ENCODE measurements at regions not wholly inside any gene's neighbourhood (a gene's known extent, or its start where the extent isn't known, plus 50 kb on each side); places are given as distances from the start of the nearest gene placed in this dataset.

DNA sequence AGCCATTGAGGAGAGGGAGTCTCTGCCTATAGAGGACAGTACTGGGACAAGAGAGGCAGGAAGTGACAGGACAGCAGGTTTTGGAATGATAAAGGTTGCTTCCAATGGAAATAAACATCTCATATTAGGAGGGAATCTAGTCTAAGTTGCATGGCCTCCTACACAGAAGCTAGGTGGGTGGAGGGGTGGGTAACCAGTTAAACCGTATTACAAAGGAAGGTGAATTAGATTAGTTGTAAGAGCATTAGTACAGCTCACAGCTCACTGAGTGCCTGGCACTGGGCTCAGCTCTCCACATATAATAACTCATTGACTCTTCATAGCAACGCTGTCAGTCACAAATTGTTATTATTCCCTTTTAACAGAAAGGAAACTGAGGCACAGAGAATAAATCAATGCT lies 468.1 kb downstream of the PTPRU start:
- no peak for DNase-seq

DNA sequence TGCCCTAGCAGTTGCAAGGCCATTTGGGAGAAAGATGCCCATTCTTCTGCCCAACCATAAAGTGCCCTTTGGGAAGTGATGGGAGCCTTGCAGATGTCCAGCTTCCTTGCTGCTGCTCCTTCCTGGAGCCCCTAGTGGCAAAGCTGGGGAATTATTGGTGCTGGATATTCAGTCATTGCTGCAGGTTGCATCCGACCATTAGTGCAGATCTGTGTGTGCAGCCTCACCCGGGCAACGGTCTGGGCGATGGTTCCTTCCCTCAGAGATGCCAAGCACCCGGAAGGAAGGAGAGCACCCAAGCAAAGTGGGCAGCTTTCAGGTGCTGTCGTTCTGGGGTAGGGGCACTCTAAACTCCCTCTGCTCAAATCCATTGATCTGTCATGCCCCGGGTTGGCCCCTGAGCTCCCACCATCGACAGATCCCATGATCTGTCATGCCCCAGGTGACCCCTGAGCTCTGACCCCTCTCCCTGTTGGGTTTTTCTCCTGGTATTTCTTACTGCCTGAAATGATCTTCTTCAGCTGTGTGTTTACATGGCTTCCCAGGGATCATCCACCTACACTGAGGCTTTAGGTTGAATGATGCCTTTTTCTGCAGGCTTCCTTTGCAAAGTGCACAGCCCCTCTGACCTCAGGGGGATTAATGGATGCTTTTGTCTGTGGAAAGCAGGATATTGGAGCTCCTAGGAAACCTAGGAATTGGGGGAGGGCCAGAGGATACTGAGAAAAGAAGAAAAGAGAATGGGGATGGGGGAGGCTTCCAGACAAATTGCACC lies 467.5 kb downstream of the PTPRU start:
- no peak for DNase-seq

- DNase-seq, result no peak
These were observed 464.2 kb downstream of the PTPRU start for GRCh38 chr1:29700491-29700890.

- no peak for DNase-seq
These were observed 462.3 kb downstream of the PTPRU start for GRCh38 chr1:29698626-29699025.

- DNase-seq, result no peak
These were observed 461.7 kb downstream of the PTPRU start for GRCh38 chr1:29698033-29698432.

- no peak for DNase-seq
These were observed 461.1 kb downstream of the PTPRU start for GRCh38 chr1:29697391-29697780.

GRCh38 chr1:29696656-29697390 lies 460.5 kb downstream of the PTPRU start:
- no peak for DNase-seq

- DNase-seq, result no peak
These were observed 459.5 kb downstream of the PTPRU start for GRCh38 chr1:29695803-29696202.

DNA sequence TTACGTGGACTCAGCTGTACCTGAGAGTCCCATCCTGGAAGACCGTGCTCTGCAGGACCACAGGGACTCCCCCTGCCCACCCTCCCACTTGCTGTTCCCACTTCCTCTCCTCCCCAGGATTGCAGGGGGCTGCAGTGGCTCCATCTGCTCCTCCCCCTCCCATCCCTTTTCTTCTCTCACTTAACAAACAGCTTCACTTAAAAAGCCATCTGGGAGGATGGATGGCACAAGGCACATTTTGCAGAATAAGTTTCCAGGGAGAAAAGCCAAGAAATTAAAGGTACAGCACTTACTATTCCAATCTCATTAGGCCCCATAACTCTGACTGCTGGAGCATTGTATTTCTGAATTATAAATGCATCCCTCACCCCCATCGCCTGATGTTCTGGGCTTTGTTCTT lies 458.7 kb downstream of the PTPRU start:
- DNase-seq, result no peak

GRCh38 chr1:29691499-29691898 lies 455.2 kb downstream of the PTPRU start:
- DNase-seq, result no peak

DNA sequence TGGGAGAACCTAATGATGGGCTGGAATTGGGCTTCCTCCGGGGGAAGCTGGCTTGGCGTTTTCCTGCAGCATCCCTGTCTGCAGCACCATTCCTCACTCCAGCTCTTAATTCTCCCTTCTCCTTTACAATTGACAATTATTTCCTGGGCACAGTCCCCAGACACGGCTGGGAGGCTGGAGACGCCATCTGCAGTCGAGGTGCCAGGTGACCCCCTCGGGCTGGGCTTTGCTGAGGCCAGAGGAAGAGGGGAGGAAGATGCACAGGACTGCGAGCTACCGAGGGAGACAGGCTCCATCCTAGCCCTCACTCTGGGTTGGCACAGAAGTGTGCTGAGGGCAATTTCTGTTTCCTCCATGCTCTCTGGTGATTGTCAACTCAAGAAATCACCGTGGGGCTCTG lies 453.8 kb downstream of the PTPRU start:
- DNase-seq, result no peak

DNA sequence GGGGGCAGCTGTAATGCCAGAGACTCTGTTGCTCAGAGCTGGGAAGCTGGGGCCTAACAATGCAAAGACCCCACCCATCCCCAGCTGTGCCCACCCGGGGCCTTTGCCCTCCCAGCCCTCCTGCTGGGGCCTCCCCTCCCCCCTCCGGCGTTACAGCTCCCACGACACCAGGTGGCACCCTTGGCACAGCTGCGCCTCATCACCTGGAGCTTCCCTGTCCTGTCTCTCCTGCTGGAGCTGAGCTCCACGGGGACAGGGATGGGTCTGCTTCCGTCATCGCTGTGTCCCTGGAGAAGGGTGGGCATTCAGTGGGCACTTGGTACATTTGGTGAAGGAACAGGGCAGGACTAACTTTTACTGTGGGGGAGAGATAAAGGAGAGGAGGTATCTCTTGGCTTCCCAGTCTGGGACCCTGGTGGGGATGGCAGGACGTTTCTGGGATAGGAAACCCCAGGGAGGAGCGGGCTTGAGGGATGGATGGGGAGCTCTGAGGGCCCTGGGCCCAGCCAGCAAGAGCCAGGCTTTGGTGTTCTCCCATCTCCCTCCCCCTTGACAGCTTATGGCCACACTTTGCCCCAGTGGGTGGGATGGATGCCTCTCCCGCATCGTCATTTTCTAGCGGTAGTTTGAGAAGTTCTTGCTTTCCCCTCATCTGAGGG lies 453.2 kb downstream of the PTPRU start:
- DNase-seq, result no peak

- DNase-seq, result no peak
These were observed 452.4 kb downstream of the PTPRU start for GRCh38 chr1:29688471-29689365.

DNA sequence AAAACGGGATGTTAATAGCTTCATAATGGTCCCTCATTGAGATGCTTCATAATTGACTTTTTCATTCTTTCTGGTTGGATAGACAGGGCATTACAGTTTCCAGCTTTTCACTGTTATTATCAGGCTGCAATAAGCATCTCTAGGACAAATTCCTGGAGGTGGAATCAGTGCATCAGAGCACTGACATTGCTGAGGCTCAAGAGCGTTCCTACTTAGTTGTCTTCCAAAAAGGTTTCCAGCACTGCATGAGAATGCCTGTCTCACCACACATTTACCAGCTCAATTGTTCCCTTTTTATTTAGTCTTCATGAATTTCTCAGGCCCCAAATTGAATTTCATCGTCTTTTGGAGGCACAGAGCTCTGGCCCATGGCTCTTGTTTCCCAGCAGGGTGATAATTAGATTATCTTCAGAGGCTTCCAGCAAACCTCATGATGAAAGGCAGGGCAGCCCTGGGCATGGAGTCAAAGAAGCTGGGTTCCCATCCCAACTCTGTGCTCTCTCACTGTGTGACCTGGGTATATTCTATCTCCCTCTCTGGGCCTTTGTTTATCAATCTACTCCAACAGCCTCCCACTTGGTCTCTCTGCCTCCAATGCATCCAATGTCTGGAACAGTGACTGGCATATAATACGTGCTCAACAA lies 451.4 kb downstream of the PTPRU start:
- no peak for DNase-seq

DNA sequence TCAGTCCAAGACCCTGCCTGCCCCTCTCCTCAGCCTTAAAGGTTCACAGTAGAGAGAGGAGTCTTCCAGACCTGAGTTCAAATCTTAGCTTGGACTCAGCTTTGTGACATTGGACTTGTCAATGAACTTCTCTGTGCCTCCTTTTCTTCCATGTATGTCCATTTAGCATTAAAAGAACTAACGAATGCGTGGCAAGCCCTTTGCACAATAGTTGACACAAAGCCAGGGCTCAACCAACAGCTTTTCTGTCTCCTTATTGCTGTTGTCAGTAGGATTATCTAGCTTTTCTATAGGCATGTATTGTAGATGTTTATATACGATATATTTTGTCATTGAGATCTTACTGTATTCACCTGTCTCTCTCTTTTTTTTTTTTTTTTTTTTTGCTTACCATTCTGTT lies 450.8 kb downstream of the PTPRU start:
- no peak for DNase-seq

DNA sequence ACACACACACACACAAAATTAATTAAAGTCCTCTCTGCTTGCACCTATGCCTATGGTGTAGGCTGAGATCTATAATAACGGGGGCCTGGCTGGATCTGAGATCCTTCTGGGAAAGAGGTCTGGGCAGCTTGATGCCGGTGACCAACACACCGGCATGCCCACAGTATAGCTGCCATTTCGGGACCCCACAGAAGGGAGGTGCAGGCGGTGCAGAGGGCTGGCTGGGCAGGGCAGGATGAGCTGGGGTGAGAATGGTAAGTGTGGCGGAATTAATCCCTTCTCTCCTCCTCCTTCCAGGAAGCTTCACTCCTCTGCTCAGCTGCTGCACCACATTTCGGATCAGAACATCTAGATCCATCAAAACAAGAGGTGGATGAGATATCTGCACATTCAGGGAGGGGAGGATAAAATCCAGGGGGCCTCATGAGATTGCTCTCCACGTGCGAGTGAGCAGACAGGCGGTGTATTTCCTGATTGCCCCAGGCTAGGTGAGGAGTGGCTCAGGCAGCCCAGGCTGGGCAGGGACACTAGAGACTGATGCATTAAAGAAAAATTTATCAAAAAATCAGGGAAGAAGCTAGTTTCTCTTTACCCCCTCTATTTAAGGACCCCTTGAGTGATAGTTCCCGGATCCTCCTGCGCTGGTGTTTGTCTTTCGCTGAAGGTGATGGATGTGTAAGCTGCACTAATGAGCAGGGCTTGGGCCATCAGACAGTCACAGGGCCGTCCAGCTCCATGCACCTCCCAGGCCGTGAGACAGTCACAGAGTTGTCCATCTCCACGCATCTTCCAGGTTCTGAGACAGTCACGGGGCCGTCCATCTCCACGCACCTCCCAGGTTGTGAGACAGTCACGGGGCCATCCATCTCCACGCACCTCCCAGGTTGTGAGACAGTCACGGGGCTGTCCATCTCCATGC lies 449.9 kb downstream of the PTPRU start:
- DNase-seq, result no peak

- DNase-seq, result no peak
These were observed 449.1 kb downstream of the PTPRU start for GRCh38 chr1:29685387-29685786.

DNA sequence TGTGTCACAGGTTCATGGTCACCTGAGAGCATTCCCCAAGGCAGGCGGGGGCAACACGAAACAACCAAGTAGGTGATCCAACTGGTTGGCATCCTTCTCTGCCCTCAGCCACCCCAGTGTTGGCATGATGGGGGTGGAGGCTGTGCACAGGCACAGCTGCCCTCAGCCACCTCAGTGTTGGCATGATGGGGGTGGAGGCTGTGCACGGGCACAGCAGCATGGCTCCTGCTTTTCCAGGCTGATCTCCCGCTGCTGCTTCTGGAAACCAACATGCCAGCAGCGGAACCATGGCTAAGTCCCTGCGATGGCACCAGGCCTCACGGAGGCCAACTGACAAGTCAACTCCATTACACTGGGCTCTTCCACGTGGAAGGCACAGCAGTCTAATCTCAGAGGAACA lies 447.8 kb downstream of the PTPRU start:
- no peak for DNase-seq

DNA sequence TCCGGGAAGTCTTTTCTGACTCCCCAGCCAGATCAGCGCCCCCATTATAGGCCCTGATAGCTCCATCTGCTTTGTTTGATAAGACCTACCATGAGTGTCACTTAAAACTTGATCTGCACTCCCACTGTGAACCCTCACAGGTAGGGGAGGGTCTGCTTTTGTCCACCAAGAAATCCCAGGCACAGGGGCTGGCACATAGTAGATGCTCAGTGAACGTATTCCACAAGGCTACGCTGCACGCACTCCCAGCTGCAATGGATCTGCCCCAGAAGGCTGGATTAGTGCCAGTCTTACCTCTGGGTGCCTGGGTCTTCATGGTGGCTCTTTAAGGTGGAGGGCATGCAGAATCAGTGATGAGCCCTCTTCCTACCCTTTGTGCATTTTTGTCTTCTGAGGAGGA lies 447.1 kb downstream of the PTPRU start:
- no peak for DNase-seq

GRCh38 chr1:29682919-29683295 lies 446.6 kb downstream of the PTPRU start:
- no peak for DNase-seq

DNA sequence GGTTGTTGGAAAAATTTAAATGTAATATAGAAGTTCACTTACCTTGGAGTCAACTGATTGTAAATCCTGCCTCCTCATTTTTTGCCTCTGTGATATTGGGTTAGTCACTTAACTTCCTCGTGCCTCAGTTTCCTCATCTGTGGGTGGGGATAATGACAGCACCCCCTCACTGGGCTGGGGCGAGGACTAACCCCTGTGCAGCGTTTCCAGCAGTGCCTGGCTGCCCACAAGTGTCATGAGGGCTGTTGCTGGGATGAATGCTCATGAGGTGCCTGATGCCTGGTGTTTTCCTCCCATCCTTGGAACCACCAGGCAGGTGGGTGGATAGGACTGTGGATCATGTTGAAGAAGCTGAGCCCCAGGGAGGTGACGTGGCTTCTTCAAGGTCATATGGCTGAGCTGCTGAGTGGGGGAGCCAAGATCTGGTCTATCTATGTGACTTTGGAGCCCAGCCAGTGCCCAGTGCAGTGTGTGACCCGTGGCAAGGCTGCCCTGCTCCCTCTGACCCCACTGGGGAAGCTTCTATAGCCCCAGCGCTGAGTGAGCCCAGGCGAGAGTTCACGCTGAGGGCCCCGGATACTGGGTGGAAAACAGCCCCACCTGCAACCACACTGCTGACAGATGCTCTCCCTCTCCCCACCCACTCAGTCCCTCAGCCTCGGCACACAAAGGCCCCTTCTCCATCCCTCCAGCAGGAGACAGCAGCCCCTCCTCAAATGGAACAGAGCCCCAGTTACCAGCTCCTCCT lies 446.0 kb downstream of the PTPRU start:
- DNase-seq, result no peak

All from NCI-H1048 (cell line).